OCI-LY1 (cell line): ENCODE measurements at regions not wholly inside any gene's neighbourhood (a gene's known extent, or its start where the extent isn't known, plus 50 kb on each side); places are given as distances from the start of the nearest gene placed in this dataset.

ENCODE experiments used
- H2AFZ ChIP-seq: fragments of 200-600 bp; sonication (generic), shearing (Covaris generic); 2 replicates; pipeline ENCODE4 v1.6.0; 2014; ENCODE audit warnings: antibody characterized with exemption, mild to moderate bottlenecking, low read length
- H3F3A ChIP-seq: fragments of 200-600 bp; sonication (generic), shearing (Covaris generic); 2 replicates; pipeline ENCODE4 v1.6.0; 2014; ENCODE audit warnings: mild to moderate bottlenecking, antibody characterized with exemption, low read length, moderate library complexity; ENCODE audit not compliant: insufficient read depth
- H3K27ac ChIP-seq: fragments of 200-600 bp; sonication (generic); 2 replicates; pipeline ENCODE4 v1.5.1; 2014; ENCODE audit warnings: low read length, mixed run types, mild to moderate bottlenecking, low read depth; ENCODE audit not compliant: poor library complexity, severe bottlenecking
- H3K27me3 ChIP-seq: fragments of 200-600 bp; sonication (generic); 2 replicates; pipeline ENCODE4 v1.6.0; 2014; ENCODE audit warnings: antibody characterized with exemption, mild to moderate bottlenecking, low read length, moderate library complexity; ENCODE audit not compliant: insufficient read depth
- H3K36me3 ChIP-seq: fragments of 200-600 bp; sonication (generic); 2 replicates; pipeline ENCODE4 v1.6.1; 2014; ENCODE audit warnings: mild to moderate bottlenecking, antibody characterized with exemption, low read length, moderate library complexity, mixed read lengths; ENCODE audit not compliant: insufficient read depth
- H3K4me1 ChIP-seq: fragments of 200-600 bp; sonication (generic); 2 replicates; pipeline ENCODE4 v1.5.1; 2014; ENCODE audit warnings: mild to moderate bottlenecking, low read length, moderate library complexity; ENCODE audit not compliant: insufficient read depth, severe bottlenecking
- H3K4me2 ChIP-seq: fragments of 200-600 bp; sonication (generic), shearing (Covaris generic); 2 replicates; pipeline ENCODE4 v1.6.1; 2014; ENCODE audit warnings: low read length
- H3K4me3 ChIP-seq: fragments of 200-600 bp; sonication (generic); 2 replicates; pipeline ENCODE4 v1.5.1; 2014; ENCODE audit warnings: low read length, low read depth, mild to moderate bottlenecking, mixed read lengths; ENCODE audit not compliant: poor library complexity, severe bottlenecking
- H3K79me2 ChIP-seq: fragments of 200-600 bp; shearing (Covaris generic); 2 replicates; pipeline ENCODE4 v1.6.1; 2016; ENCODE audit warnings: mixed run types, low read length, mixed read lengths; ENCODE audit not compliant: insufficient read depth
- H3K9ac ChIP-seq: fragments of 200-600 bp; sonication (generic), shearing (Covaris generic); 2 replicates; pipeline ENCODE4 v1.6.1; 2014; ENCODE audit warnings: mild to moderate bottlenecking, low read length, mixed read lengths
- H3K9me2 ChIP-seq: fragments of 200-600 bp; sonication (generic), shearing (Covaris generic); 2 replicates; pipeline ENCODE4 v1.6.1; 2014; ENCODE audit warnings: low read depth, mild to moderate bottlenecking, low read length, mixed read lengths
- H3K9me3 ChIP-seq: fragments of 200-600 bp; shearing (Covaris generic); 2 replicates; pipeline ENCODE4 v1.6.1; 2014; ENCODE audit warnings: low read length, mixed read lengths
- H4K20me1 ChIP-seq: fragments of 200-600 bp; sonication (generic), shearing (Covaris generic); 2 replicates; pipeline ENCODE4 v1.6.0; 2016; ENCODE audit warnings: mild to moderate bottlenecking, low read length; ENCODE audit not compliant: insufficient read depth
- CTCF ChIP-seq: fragments of 200-600 bp; sonication (generic), shearing (Covaris generic); IDR thresholded peaks from 2 replicates; pipeline ENCODE4 v1.5.1; 2017; ENCODE audit warnings: mild to moderate bottlenecking, antibody characterized with exemption, low read length, moderate library complexity, mixed read lengths
- EZH2 ChIP-seq: fragments of 200-600 bp; sonication (generic), shearing (Covaris generic); IDR thresholded peaks from 2 replicates; pipeline ENCODE4 v1.8.0; 2017; ENCODE audit warnings: borderline replicate concordance, mixed run types, mild to moderate bottlenecking, antibody characterized with exemption, low read length, moderate library complexity, mixed read lengths

GRCh38 chr1:105073660-105074059 lies 1324.0 kb downstream of the AMY1C start:
- no peaks in the 10 kb centered on the region for H3K27me3 ChIP-seq
- no peaks in the 10 kb centered on the region for H4K20me1 ChIP-seq
- H3K9ac ChIP-seq, result no peak overlapping the region

GRCh38 chr1:105083611-105084010 lies 1333.9 kb downstream of the AMY1C start:
- Histone ChIP-seq H4K20me1 (no peaks in the 10 kb centered on the region), H3K36me3 (no peaks in the 10 kb centered on the region), H3K9me3 (no peaks in the 10 kb centered on the region), H3K9me2 (no peaks in the 10 kb centered on the region), H3K4me2 (no peak overlapping the region), H3K4me1 (no peaks in the 10 kb centered on the region), H3K27ac (no peak overlapping the region), H3K79me2 (no peaks in the 10 kb centered on the region), H3K27me3 (no peaks in the 10 kb centered on the region), H3F3A (no peaks in the 10 kb centered on the region), H3K4me3 (no peak overlapping the region), H2AFZ (peak overlapping the region; percentile 28; the same call in 1 of the 2 replicates), H3K9ac (no peak overlapping the region)
- TF ChIP-seq EZH2 (no peak), CTCF (no peak)

More at GRCh38 chr1:105073660-105074059, 1324.0 kb downstream of the AMY1C start:
- no peaks in the 10 kb centered on the region for H3K79me2 ChIP-seq
- H3K4me2 ChIP-seq, result no peak overlapping the region
- H3K27ac ChIP-seq, result no peak overlapping the region
- H3K4me1 ChIP-seq, result no peaks in the 10 kb centered on the region
- no peak overlapping the region for H3K4me3 ChIP-seq
- H3F3A ChIP-seq, result no peaks in the 10 kb centered on the region
- H3K9me2 ChIP-seq, result no peaks in the 10 kb centered on the region
- H3K9me3 ChIP-seq, result no peaks in the 10 kb centered on the region
- no peak for TF ChIP-seq EZH2
- TF ChIP-seq CTCF, result no peak
- no peak overlapping the region for H2AFZ ChIP-seq
- no peaks in the 10 kb centered on the region for H3K36me3 ChIP-seq

- TF ChIP-seq EZH2 (no peak), CTCF (no peak)
- no peaks in the 10 kb centered on the region for H3K27me3 ChIP-seq
- no peak overlapping the region for H3K27ac ChIP-seq
- no peaks in the 10 kb centered on the region for H3K79me2 ChIP-seq
- no peaks in the 10 kb centered on the region for H3K36me3 ChIP-seq
- no peak overlapping the region for H2AFZ ChIP-seq
- no peak overlapping the region for H3K4me3 ChIP-seq
- no peak overlapping the region for H3K4me2 ChIP-seq
- H3F3A ChIP-seq, result no peaks in the 10 kb centered on the region
- H4K20me1 ChIP-seq, result no peaks in the 10 kb centered on the region
- no peaks in the 10 kb centered on the region for H3K9me3 ChIP-seq
- no peaks in the 10 kb centered on the region for H3K9me2 ChIP-seq
- no peak overlapping the region for H3K9ac ChIP-seq
- H3K4me1 ChIP-seq, result no peaks in the 10 kb centered on the region
Measured at GRCh38 chr1:105087506-105087905, 1337.8 kb downstream of the AMY1C start.
